ENCODE measurements at regions not wholly inside any gene's neighbourhood (a gene's known extent, or its start where the extent isn't known, plus 50 kb on each side); places are given as distances from the start of the nearest gene placed in this dataset.

- no peak for TF ChIP-seq ZFP3 (CRISPR knock-in tag; IDR thresholded peaks at IDR 0.05)
- TF ChIP-seq ZFP30 (CRISPR knock-in tag; IDR thresholded peaks at IDR 0.05), result no peak
- no peak for TF ChIP-seq GLIS3 (CRISPR knock-in tag; IDR thresholded peaks at IDR 0.05)
- no peak for TF ChIP-seq ZC3H10 (CRISPR knock-in tag; IDR thresholded peaks at IDR 0.05)
- TF ChIP-seq SNAI2 (CRISPR knock-in tag; IDR thresholded peaks at IDR 0.05), result no peak
- no peak for TF ChIP-seq RARB (CRISPR knock-in tag; IDR thresholded peaks at IDR 0.05)
- no peak for TF ChIP-seq TCF4 (CRISPR knock-in tag; IDR thresholded peaks at IDR 0.05; ENCODE audit: borderline replicate concordance)
- no peak for TF ChIP-seq ISL1 (CRISPR knock-in tag; IDR thresholded peaks at IDR 0.05)
- no peak for TF ChIP-seq OSR1 (CRISPR knock-in tag; IDR thresholded peaks at IDR 0.05)
- no peak for TF ChIP-seq ESRRG (CRISPR knock-in tag; IDR thresholded peaks at IDR 0.05)
- no peak for TF ChIP-seq PPARA (CRISPR knock-in tag; IDR thresholded peaks at IDR 0.05; ENCODE audit: borderline replicate concordance)
- no peak for TF ChIP-seq ARNTL (CRISPR knock-in tag; IDR thresholded peaks at IDR 0.05; ENCODE audit: borderline replicate concordance, low read depth)
- no peak for TF ChIP-seq BACH2 (CRISPR knock-in tag; IDR thresholded peaks at IDR 0.05; ENCODE audit: borderline replicate concordance)
- TF ChIP-seq CREB5 (CRISPR knock-in tag; IDR thresholded peaks at IDR 0.05; ENCODE audit: low read depth), result no peak
- no peak for TF ChIP-seq CSDC2 (CRISPR knock-in tag; IDR thresholded peaks at IDR 0.05)
- TF ChIP-seq POU6F1 (CRISPR knock-in tag; IDR thresholded peaks at IDR 0.05; ENCODE audit: borderline replicate concordance, low read depth), result no peak
- TF ChIP-seq ZNF565 (CRISPR knock-in tag; conservative IDR thresholded peaks at IDR 0.05; ENCODE audit: low read depth), result no peak
- no peak for TF ChIP-seq ZNF8 (CRISPR knock-in tag; IDR thresholded peaks at IDR 0.05)
- ATAC-seq, result no peak
Observed at GRCh38 chr6:45743028-45743615, 272.5 kb downstream of the CLIC5 start.

- TF ChIP-seq RARB (CRISPR knock-in tag; IDR thresholded peaks at IDR 0.05) (no peak), CSDC2 (CRISPR knock-in tag; IDR thresholded peaks at IDR 0.05) (no peak), GLIS3 (CRISPR knock-in tag; IDR thresholded peaks at IDR 0.05) (no peak), SNAI2 (CRISPR knock-in tag; IDR thresholded peaks at IDR 0.05) (no peak), ESRRG (CRISPR knock-in tag; IDR thresholded peaks at IDR 0.05) (no peak), ZNF565 (CRISPR knock-in tag; conservative IDR thresholded peaks at IDR 0.05; ENCODE audit: low read depth) (no peak), POU6F1 (CRISPR knock-in tag; IDR thresholded peaks at IDR 0.05; ENCODE audit: borderline replicate concordance, low read depth) (no peak), ARNTL (CRISPR knock-in tag; IDR thresholded peaks at IDR 0.05; ENCODE audit: borderline replicate concordance, low read depth) (no peak), BACH2 (CRISPR knock-in tag; IDR thresholded peaks at IDR 0.05; ENCODE audit: borderline replicate concordance) (no peak), CREB5 (CRISPR knock-in tag; IDR thresholded peaks at IDR 0.05; ENCODE audit: low read depth) (no peak), ZNF70 (CRISPR knock-in tag; IDR thresholded peaks at IDR 0.05) (no peak), TSHZ2 (CRISPR knock-in tag; IDR thresholded peaks at IDR 0.05) (no peak), ZFP30 (CRISPR knock-in tag; IDR thresholded peaks at IDR 0.05) (no peak), PATZ1 (CRISPR knock-in tag; IDR thresholded peaks at IDR 0.05; ENCODE audit: borderline replicate concordance) (no peak), TCF4 (CRISPR knock-in tag; IDR thresholded peaks at IDR 0.05; ENCODE audit: borderline replicate concordance) (no peak), CSRNP3 (CRISPR knock-in tag; IDR thresholded peaks at IDR 0.05) (no peak), ZFP3 (CRISPR knock-in tag; IDR thresholded peaks at IDR 0.05) (no peak), PPARA (CRISPR knock-in tag; IDR thresholded peaks at IDR 0.05; ENCODE audit: borderline replicate concordance) (no peak)
- no peak for ATAC-seq
Observed at GRCh38 chr6:45742591-45742990, 273.1 kb downstream of the CLIC5 start.

Data from SK-N-SH treated with all-trans-retinoic acid at 6 μM for 48 hours (cell line).